Activated naive CD4-positive, alpha-beta T cell treated with anti-CD3 and anti-CD28 coated beads for 36 hours (primary cell): ENCODE measurements at regions not wholly inside any gene's neighbourhood (a gene's known extent, or its start where the extent isn't known, plus 50 kb on each side); places are given as distances from the start of the nearest gene placed in this dataset.

Source experiments
- CTCF ChIA-PET: fragments of 350-600 bp; sonication (Branson Sonifier 250); formaldehyde crosslinking; loops from one replicate; lab custom pipeline; 2021; ENCODE audit warnings: antibody characterized with exemption; lab: Charles Lee
- DNase-seq: peaks from one replicate; pipeline ENCODE4 v3.0.0-alpha.2; 2020
- H3K27ac Mint-ChIP-seq: one replicate; pipeline ENCODE4 v1.8.0; 2021; ENCODE audit warnings: mild to moderate bottlenecking, mixed read lengths
- H3K27me3 Mint-ChIP-seq: one replicate; pipeline ENCODE4 v1.8.0; 2021; ENCODE audit warnings: low read depth, mixed read lengths
- H3K36me3 Mint-ChIP-seq: one replicate; pipeline ENCODE4 v1.8.0; 2021; ENCODE audit warnings: low read depth, mixed read lengths
- H3K4me1 Mint-ChIP-seq: one replicate; pipeline ENCODE4 v1.8.0; 2021; ENCODE audit warnings: low read depth, mixed read lengths
- H3K4me3 Mint-ChIP-seq: one replicate; pipeline ENCODE4 v1.8.0; 2021; ENCODE audit warnings: mild to moderate bottlenecking, moderate library complexity, mixed read lengths
- H3K9me3 Mint-ChIP-seq: one replicate; pipeline ENCODE4 v1.8.0; 2021; ENCODE audit warnings: mixed read lengths
- intact Hi-C: fragments of 100-400 bp; cut with micrococcal nuclease; formaldehyde crosslinking; loops from one replicate; pipeline ENCODE4 v1.15.1; 2023

- H3K9me3 Mint-ChIP-seq: no peaks in the 10 kb centered on the region
- H3K36me3 Mint-ChIP-seq: no peaks in the 10 kb centered on the region
- no peaks in the 10 kb centered on the region for H3K4me1 Mint-ChIP-seq
- no peak overlapping the region for H3K4me3 Mint-ChIP-seq
- CTCF ChIA-PET: no interaction called here
- no peak for DNase-seq
- peaks cover 9% of the 10 kb centered on the region for H3K27me3 Mint-ChIP-seq
- no peak overlapping the region for H3K27ac Mint-ChIP-seq
- intact Hi-C loops: no loop called here
Measured at GRCh38 chr15:87207990-87208580, 1048.5 kb downstream of the NTRK3 start.

GRCh38 chr15:87207251-87207650 is 1049.3 kb downstream of the NTRK3 start:
- DNase-seq: no peak
- CTCF ChIA-PET: no interaction called here
- no peak overlapping the region for H3K27ac Mint-ChIP-seq
- H3K36me3 Mint-ChIP-seq: no peaks in the 10 kb centered on the region
- H3K27me3 Mint-ChIP-seq: peaks cover 8% of the 10 kb centered on the region
- intact Hi-C loops: no loop called here
- H3K4me3 Mint-ChIP-seq: no peak overlapping the region
- H3K4me1 Mint-ChIP-seq: no peaks in the 10 kb centered on the region
- no peaks in the 10 kb centered on the region for H3K9me3 Mint-ChIP-seq

GRCh38 chr15:87201986-87202385 is 1054.6 kb downstream of the NTRK3 start:
- H3K4me1 Mint-ChIP-seq: no peaks in the 10 kb centered on the region
- no peak for DNase-seq
- H3K27me3 Mint-ChIP-seq: peaks cover 19% of the 10 kb centered on the region
- no peaks in the 10 kb centered on the region for H3K9me3 Mint-ChIP-seq
- CTCF ChIA-PET: no interaction called here
- no peaks in the 10 kb centered on the region for H3K36me3 Mint-ChIP-seq
- intact Hi-C loops: no loop called here
- no peak overlapping the region for H3K27ac Mint-ChIP-seq
- H3K4me3 Mint-ChIP-seq: no peak overlapping the region

GRCh38 chr15:87200149-87200548 is 1056.4 kb downstream of the NTRK3 start:
- Mint-ChIP-seq H3K36me3 (no peaks in the 10 kb centered on the region), H3K27me3 (peaks cover 21% of the 10 kb centered on the region), H3K27ac (no peak overlapping the region), H3K4me3 (no peak overlapping the region), H3K9me3 (no peaks in the 10 kb centered on the region), H3K4me1 (no peaks in the 10 kb centered on the region)
- CTCF ChIA-PET: no interaction called here
- no peak for DNase-seq
- intact Hi-C loops: no loop called here

GRCh38 chr15:87197981-87198380 is 1058.6 kb downstream of the NTRK3 start:
- intact Hi-C loops: no loop called here
- H3K9me3 Mint-ChIP-seq: no peaks in the 10 kb centered on the region
- no peak overlapping the region for H3K27ac Mint-ChIP-seq
- no peaks in the 10 kb centered on the region for H3K4me1 Mint-ChIP-seq
- H3K4me3 Mint-ChIP-seq: no peak overlapping the region
- no peaks in the 10 kb centered on the region for H3K36me3 Mint-ChIP-seq
- no peak for DNase-seq
- CTCF ChIA-PET: no interaction called here
- H3K27me3 Mint-ChIP-seq: peaks cover 15% of the 10 kb centered on the region

GRCh38 chr15:87196498-87196897 is 1060.0 kb downstream of the NTRK3 start:
- Mint-ChIP-seq H3K4me1 (no peaks in the 10 kb centered on the region), H3K4me3 (no peak overlapping the region), H3K9me3 (no peaks in the 10 kb centered on the region), H3K27me3 (peaks cover 10% of the 10 kb centered on the region), H3K27ac (no peak overlapping the region), H3K36me3 (no peaks in the 10 kb centered on the region)
- intact Hi-C loops: no loop called here
- CTCF ChIA-PET: no interaction called here
- no peak for DNase-seq

- CTCF ChIA-PET: no interaction called here
Measured at GRCh38 chr15:87193481-87193880, 1063.1 kb downstream of the NTRK3 start.

GRCh38 chr15:87167706-87168105 is 1088.0 kb downstream of the AGBL1 start:
- CTCF ChIA-PET: no interaction called here
- Mint-ChIP-seq H3K36me3 (no peaks in the 10 kb centered on the region), H3K4me1 (no peaks in the 10 kb centered on the region), H3K4me3 (no peak overlapping the region), H3K9me3 (no peaks in the 10 kb centered on the region), H3K27me3 (peaks cover 14% of the 10 kb centered on the region), H3K27ac (no peak overlapping the region)
- intact Hi-C loops: no loop called here
- no peak for DNase-seq

More at GRCh38 chr15:87193481-87193880, 1063.1 kb downstream of the NTRK3 start:
- Mint-ChIP-seq H3K36me3 (no peaks in the 10 kb centered on the region), H3K27me3 (peaks cover 3% of the 10 kb centered on the region), H3K9me3 (no peaks in the 10 kb centered on the region), H3K4me1 (no peaks in the 10 kb centered on the region), H3K4me3 (no peak overlapping the region), H3K27ac (no peak overlapping the region)
- DNase-seq: no peak
- intact Hi-C loops: no loop called here

GRCh38 chr15:87167055-87167454 is 1087.4 kb downstream of the AGBL1 start:
- H3K4me3 Mint-ChIP-seq: no peak overlapping the region
- peaks cover 14% of the 10 kb centered on the region for H3K27me3 Mint-ChIP-seq
- CTCF ChIA-PET: no interaction called here
- H3K4me1 Mint-ChIP-seq: no peaks in the 10 kb centered on the region
- no peak for DNase-seq
- no peaks in the 10 kb centered on the region for H3K36me3 Mint-ChIP-seq
- H3K27ac Mint-ChIP-seq: no peak overlapping the region
- H3K9me3 Mint-ChIP-seq: no peaks in the 10 kb centered on the region
- intact Hi-C loops: no loop called here

- no peak for DNase-seq
- intact Hi-C loops: no loop called here
- CTCF ChIA-PET: no interaction called here
- H3K27me3 Mint-ChIP-seq: peaks cover 19% of the 10 kb centered on the region
- no peak overlapping the region for H3K4me3 Mint-ChIP-seq
- H3K4me1 Mint-ChIP-seq: no peaks in the 10 kb centered on the region
- H3K36me3 Mint-ChIP-seq: no peaks in the 10 kb centered on the region
- H3K9me3 Mint-ChIP-seq: peaks cover 2% of the 10 kb centered on the region
- no peak overlapping the region for H3K27ac Mint-ChIP-seq
Measured at GRCh38 chr15:87155771-87156170, 1076.1 kb downstream of the AGBL1 start.

GRCh38 chr15:87154761-87155160 is 1075.1 kb downstream of the AGBL1 start:
- Mint-ChIP-seq H3K36me3 (no peaks in the 10 kb centered on the region), H3K9me3 (peaks cover 2% of the 10 kb centered on the region), H3K4me3 (no peak overlapping the region), H3K27me3 (peaks cover 15% of the 10 kb centered on the region), H3K27ac (no peak overlapping the region), H3K4me1 (no peaks in the 10 kb centered on the region)
- CTCF ChIA-PET: no interaction called here
- no peak for DNase-seq
- intact Hi-C loops: no loop called here

- H3K27me3 Mint-ChIP-seq: peaks cover 10% of the 10 kb centered on the region
- H3K4me3 Mint-ChIP-seq: no peak overlapping the region
- H3K9me3 Mint-ChIP-seq: peaks cover 2% of the 10 kb centered on the region
- no peaks in the 10 kb centered on the region for H3K4me1 Mint-ChIP-seq
- DNase-seq: no peak
- intact Hi-C loops: no loop called here
- H3K27ac Mint-ChIP-seq: no peak overlapping the region
- H3K36me3 Mint-ChIP-seq: no peaks in the 10 kb centered on the region
- CTCF ChIA-PET: no interaction called here
Measured at GRCh38 chr15:87151202-87151748, 1071.6 kb downstream of the AGBL1 start.

GRCh38 chr15:87145696-87146095 is 1066.0 kb downstream of the AGBL1 start:
- CTCF ChIA-PET: interaction anchor here (1.1 kb wide), 1 partner anchor 7 kb away, joined by 3 read pairs; no protein-coding TSS in a partner anchor

More at GRCh38 chr15:87145696-87146095, 1066.0 kb downstream of the AGBL1 start:
- H3K4me1 Mint-ChIP-seq: no peaks in the 10 kb centered on the region
- no peak for DNase-seq
- H3K27me3 Mint-ChIP-seq: peaks cover 3% of the 10 kb centered on the region
- H3K9me3 Mint-ChIP-seq: peaks cover 6% of the 10 kb centered on the region
- H3K36me3 Mint-ChIP-seq: no peaks in the 10 kb centered on the region
- H3K4me3 Mint-ChIP-seq: no peak overlapping the region
- no peak overlapping the region for H3K27ac Mint-ChIP-seq
- intact Hi-C loops: no loop called here
